Smooth muscle cell (in vitro differentiated cells): ENCODE measurements at regions not wholly inside any gene's neighbourhood (a gene's known extent, or its start where the extent isn't known, plus 50 kb on each side); places are given as distances from the start of the nearest gene placed in this dataset.

ENCODE experiments used
- DNase-seq: peaks from one replicate; lab custom pipeline; 2025; ENCODE audit not compliant: unreplicated experiment; lab: John Stamatoyannopoulos, UW
- H2AFZ ChIP-seq: fragments of 200-600 bp; sonication (generic); 2 replicates; pipeline ENCODE4 v1.6.0; 2016; ENCODE audit warnings: antibody characterized with exemption, low read depth, mild to moderate bottlenecking
- H3F3A ChIP-seq: fragments of 200-600 bp; sonication (generic); 2 replicates; pipeline ENCODE4 v1.6.0; 2017; ENCODE audit warnings: antibody characterized with exemption, low read depth
- H3K27ac ChIP-seq: fragments of 200-600 bp; sonication (generic); 2 replicates; pipeline ENCODE4 v1.5.1; 2016; ENCODE audit warnings: low read depth, mild to moderate bottlenecking
- H3K27me3 ChIP-seq: fragments of 200-600 bp; sonication (generic); 2 replicates; pipeline ENCODE4 v1.6.1; 2016; ENCODE audit warnings: low read depth, mild to moderate bottlenecking
- H3K36me3 ChIP-seq: fragments of 200-600 bp; sonication (generic); 2 replicates; pipeline ENCODE4 v1.5.1; 2016; ENCODE audit warnings: low read depth
- H3K4me1 ChIP-seq: fragments of 200-600 bp; sonication (generic); 2 replicates; pipeline ENCODE4 v1.5.1; 2016; ENCODE audit warnings: low read depth
- H3K4me2 ChIP-seq: fragments of 200-600 bp; sonication (generic); 2 replicates; pipeline ENCODE4 v1.6.0; 2016; ENCODE audit warnings: mild to moderate bottlenecking
- H3K4me3 ChIP-seq: fragments of 200-600 bp; sonication (generic); 2 replicates; pipeline ENCODE4 v1.5.1; 2016; ENCODE audit warnings: mild to moderate bottlenecking
- H3K79me2 ChIP-seq: fragments of 200-600 bp; sonication (generic); 2 replicates; pipeline ENCODE4 v1.6.0; 2016; ENCODE audit warnings: low read depth, mild to moderate bottlenecking
- H3K9ac ChIP-seq: fragments of 200-600 bp; sonication (generic); 2 replicates; pipeline ENCODE4 v1.6.0; 2016; ENCODE audit warnings: low read depth
- H3K9me3 ChIP-seq: fragments of 200-600 bp; sonication (generic); replicated peaks from 2 replicates; pipeline ENCODE4 v1.5.1; 2016; ENCODE audit warnings: low read depth
- H4K20me1 ChIP-seq: fragments of 200-600 bp; sonication (generic); 2 replicates; pipeline ENCODE4 v1.6.0; 2016; ENCODE audit warnings: low read depth
- WGBS: methylation state at CpG from one replicate; pipeline ENCODE4 v1.1.7; 2016; ENCODE audit warnings: low lambda C conversion rate; 5-methylcytosine and 5-hydroxymethylcytosine counted together
- TF ChIP-seq, protein P1 (sequence below): fragments of 200-600 bp; sonication (generic); IDR thresholded peaks from 2 replicates; pipeline ENCODE4 v1.5.1; 2017; ENCODE audit warnings: borderline replicate concordance, mild to moderate bottlenecking, antibody characterized with exemption; ENCODE audit not compliant: insufficient read depth, poor library complexity, severe bottlenecking

DNA sequence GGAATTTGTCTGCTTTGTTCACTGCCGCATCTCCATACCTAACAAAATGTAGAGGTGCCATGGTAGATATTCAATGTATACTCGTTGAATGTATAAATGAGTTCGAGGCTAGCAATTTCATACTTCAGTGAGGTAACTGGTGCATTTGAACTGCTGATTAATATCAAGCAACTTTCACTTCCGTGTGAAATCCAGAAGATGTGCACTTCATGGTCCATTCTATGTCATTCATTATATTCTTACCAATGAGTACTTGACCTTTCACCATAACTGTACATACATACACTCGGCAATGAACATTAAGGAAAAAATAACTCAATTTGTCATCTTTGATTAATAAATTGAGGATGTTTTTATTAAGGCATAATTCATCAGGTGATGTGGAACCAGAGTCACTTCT, 598.5 kb downstream of the ZNF385D start:
- H3F3A ChIP-seq = no peaks in the 10 kb centered on the region
- no peaks in the 10 kb centered on the region for H4K20me1 ChIP-seq
- H3K4me3 ChIP-seq = no peak overlapping the region
- 93% methylated on average over 5 of the region's 5 CpGs for WGBS
- no peaks in the 10 kb centered on the region for H3K4me1 ChIP-seq
- no peaks in the 10 kb centered on the region for H3K36me3 ChIP-seq
- no peak overlapping the region for H3K27ac ChIP-seq
- H3K9ac ChIP-seq = no peak overlapping the region
- H3K79me2 ChIP-seq = no peaks in the 10 kb centered on the region
- TF ChIP-seq, protein P1, sequence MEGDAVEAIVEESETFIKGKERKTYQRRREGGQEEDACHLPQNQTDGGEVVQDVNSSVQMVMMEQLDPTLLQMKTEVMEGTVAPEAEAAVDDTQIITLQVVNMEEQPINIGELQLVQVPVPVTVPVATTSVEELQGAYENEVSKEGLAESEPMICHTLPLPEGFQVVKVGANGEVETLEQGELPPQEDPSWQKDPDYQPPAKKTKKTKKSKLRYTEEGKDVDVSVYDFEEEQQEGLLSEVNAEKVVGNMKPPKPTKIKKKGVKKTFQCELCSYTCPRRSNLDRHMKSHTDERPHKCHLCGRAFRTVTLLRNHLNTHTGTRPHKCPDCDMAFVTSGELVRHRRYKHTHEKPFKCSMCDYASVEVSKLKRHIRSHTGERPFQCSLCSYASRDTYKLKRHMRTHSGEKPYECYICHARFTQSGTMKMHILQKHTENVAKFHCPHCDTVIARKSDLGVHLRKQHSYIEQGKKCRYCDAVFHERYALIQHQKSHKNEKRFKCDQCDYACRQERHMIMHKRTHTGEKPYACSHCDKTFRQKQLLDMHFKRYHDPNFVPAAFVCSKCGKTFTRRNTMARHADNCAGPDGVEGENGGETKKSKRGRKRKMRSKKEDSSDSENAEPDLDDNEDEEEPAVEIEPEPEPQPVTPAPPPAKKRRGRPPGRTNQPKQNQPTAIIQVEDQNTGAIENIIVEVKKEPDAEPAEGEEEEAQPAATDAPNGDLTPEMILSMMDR = no peak
- H3K4me2 ChIP-seq = no peak overlapping the region
- peaks cover 3% of the 10 kb centered on the region for H3K9me3 ChIP-seq
- no peak overlapping the region for H2AFZ ChIP-seq
- no peaks in the 10 kb centered on the region for H3K27me3 ChIP-seq
- no peak for DNase-seq

DNA sequence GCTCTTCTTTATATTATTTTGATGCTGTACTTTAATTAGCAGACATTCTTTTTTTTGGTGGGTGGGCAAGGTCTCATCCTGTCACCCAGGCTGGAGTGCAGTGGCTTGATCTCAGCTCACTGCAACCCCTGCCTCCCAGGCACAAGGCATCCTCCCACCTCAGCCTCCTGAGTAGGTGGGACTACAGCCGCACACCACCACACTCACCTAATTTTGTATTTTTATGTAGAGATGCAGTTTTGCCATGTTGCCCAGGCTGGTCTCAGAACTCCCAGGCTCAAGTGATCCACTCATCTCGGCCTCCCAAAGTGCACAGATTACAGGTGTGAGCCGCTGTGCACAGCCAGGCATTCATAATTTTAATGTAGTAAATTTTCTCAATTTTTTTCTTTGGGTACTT, 608.1 kb downstream of the ZNF385D start:
- no peak overlapping the region for H3K27ac ChIP-seq
- no peak overlapping the region for H2AFZ ChIP-seq
- no peaks in the 10 kb centered on the region for H3F3A ChIP-seq
- no peaks in the 10 kb centered on the region for H3K4me1 ChIP-seq
- TF ChIP-seq, protein P1 = no peak
- H3K4me2 ChIP-seq = no peak overlapping the region
- H3K9ac ChIP-seq = no peak overlapping the region
- no peaks in the 10 kb centered on the region for H3K79me2 ChIP-seq
- no peak overlapping the region for H3K4me3 ChIP-seq
- H3K9me3 ChIP-seq = no peaks in the 10 kb centered on the region
- WGBS = 96% methylated on average over 3 of the region's 3 CpGs
- no peaks in the 10 kb centered on the region for H4K20me1 ChIP-seq
- no peaks in the 10 kb centered on the region for H3K36me3 ChIP-seq
- DNase-seq = no peak
- no peaks in the 10 kb centered on the region for H3K27me3 ChIP-seq

DNA sequence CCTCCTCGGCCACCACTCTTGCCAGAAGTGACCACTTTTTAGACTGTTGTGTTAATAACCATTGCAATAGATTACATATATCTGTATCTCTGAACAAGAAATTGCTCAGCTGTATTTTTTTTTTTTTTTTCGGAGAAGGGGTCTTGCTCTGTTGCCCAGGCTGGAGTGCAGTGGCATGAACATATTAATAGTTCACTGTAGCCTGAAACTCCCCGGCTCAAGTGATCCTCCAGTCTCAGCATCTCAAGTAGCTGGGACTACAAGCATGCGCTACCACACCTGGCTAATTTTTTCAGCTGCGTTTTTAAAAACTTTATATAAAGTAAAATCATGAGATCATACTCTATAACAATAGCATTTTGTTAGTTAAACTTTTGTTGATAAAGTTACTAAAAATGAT, 609.0 kb downstream of the ZNF385D start:
- Histone ChIP-seq H3K4me2 (no peak overlapping the region), H2AFZ (no peak overlapping the region), H3K4me3 (no peak overlapping the region), H3K36me3 (no peaks in the 10 kb centered on the region), H3K79me2 (no peaks in the 10 kb centered on the region), H3K27ac (no peak overlapping the region), H3F3A (no peaks in the 10 kb centered on the region), H3K4me1 (no peaks in the 10 kb centered on the region), H3K27me3 (no peaks in the 10 kb centered on the region), H3K9me3 (no peaks in the 10 kb centered on the region), H3K9ac (no peak overlapping the region), H4K20me1 (no peaks in the 10 kb centered on the region)
- DNase-seq = no peak
- TF ChIP-seq, protein P1 = no peak
- 96% methylated on average over 5 of the region's 5 CpGs for WGBS

DNA sequence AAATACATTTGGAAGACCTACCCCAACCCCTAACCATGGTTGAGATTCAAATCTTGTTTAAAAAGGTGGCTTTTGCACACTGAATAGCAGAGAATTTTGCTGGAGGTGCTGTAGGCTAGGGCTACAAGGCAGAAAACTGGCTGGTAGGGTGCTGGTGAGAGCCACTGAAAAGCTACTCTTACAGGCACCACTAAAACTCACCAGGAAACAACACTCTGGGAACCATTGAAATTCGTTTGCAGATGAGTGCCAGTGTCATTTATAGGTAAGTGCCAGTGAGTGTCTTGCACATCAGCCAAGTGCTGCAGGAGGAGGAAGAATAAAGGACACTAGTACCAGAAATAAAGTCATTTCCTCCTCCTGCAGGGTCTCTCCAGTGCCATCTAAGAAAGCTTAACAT, 610.2 kb downstream of the ZNF385D start:
- Histone ChIP-seq H3K9ac (no peak overlapping the region), H4K20me1 (no peaks in the 10 kb centered on the region), H2AFZ (no peak overlapping the region), H3K4me2 (no peak overlapping the region), H3K4me1 (no peaks in the 10 kb centered on the region), H3K4me3 (no peak overlapping the region), H3K27ac (no peak overlapping the region), H3K27me3 (no peaks in the 10 kb centered on the region), H3K9me3 (no peaks in the 10 kb centered on the region), H3K79me2 (no peaks in the 10 kb centered on the region), H3F3A (no peaks in the 10 kb centered on the region), H3K36me3 (no peaks in the 10 kb centered on the region)
- WGBS = 39% methylated on average over 1 of the region's 1 CpG
- TF ChIP-seq, protein P1 = no peak
- no peak for DNase-seq
